ENCODE measurements at regions not wholly inside any gene's neighbourhood (a gene's known extent, or its start where the extent isn't known, plus 50 kb on each side); places are given as distances from the start of the nearest gene placed in this dataset.

GRCh38 chr13:99027661-99028425 lies 50.0 kb upstream of the DOCK9 start:
- Histone ChIP-seq H3K9me3 (ENCODE audit: insufficient read depth, low read length) (0 out of 2 replicates have a peak, but pooled peaks cover 2% of the 10 kb centered on the region), H3K4me2 (ENCODE audit: low read length) (no peak overlapping the region), H3K79me2 (ENCODE audit: low read length) (no peaks in the 10 kb centered on the region), H3K36me3 (replicated peaks; ENCODE audit: low read depth, low read length) (no peaks in the 10 kb centered on the region), H3K27ac (ENCODE audit: low read length) (no peak overlapping the region), H4K20me1 (ENCODE audit: insufficient read depth, low read length) (no peaks in the 10 kb centered on the region), H3K9ac (ENCODE audit: low read length) (no peak overlapping the region), H3K27me3 (ENCODE audit: low read depth, low read length) (no peaks in the 10 kb centered on the region), H3K4me1 (ENCODE audit: low read length) (0 out of 2 replicates have a peak, but pooled peaks cover 5% of the 10 kb centered on the region), H2AFZ (ENCODE audit: low read depth, low read length) (no peak overlapping the region), H3K4me3 (ENCODE audit: low read length) (no peak overlapping the region)
- no peak for TF ChIP-seq EZH2phosphoT487 (IDR thresholded peaks at IDR 0.05; ENCODE audit: low read depth)
- TF ChIP-seq, protein P1, sequence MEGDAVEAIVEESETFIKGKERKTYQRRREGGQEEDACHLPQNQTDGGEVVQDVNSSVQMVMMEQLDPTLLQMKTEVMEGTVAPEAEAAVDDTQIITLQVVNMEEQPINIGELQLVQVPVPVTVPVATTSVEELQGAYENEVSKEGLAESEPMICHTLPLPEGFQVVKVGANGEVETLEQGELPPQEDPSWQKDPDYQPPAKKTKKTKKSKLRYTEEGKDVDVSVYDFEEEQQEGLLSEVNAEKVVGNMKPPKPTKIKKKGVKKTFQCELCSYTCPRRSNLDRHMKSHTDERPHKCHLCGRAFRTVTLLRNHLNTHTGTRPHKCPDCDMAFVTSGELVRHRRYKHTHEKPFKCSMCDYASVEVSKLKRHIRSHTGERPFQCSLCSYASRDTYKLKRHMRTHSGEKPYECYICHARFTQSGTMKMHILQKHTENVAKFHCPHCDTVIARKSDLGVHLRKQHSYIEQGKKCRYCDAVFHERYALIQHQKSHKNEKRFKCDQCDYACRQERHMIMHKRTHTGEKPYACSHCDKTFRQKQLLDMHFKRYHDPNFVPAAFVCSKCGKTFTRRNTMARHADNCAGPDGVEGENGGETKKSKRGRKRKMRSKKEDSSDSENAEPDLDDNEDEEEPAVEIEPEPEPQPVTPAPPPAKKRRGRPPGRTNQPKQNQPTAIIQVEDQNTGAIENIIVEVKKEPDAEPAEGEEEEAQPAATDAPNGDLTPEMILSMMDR (IDR thresholded peaks at IDR 0.05; ENCODE audit: low read depth, low read length), result no peak

- TF ChIP-seq, protein P1 (IDR thresholded peaks at IDR 0.05; ENCODE audit: low read depth, low read length), result peak; percentile 68
- TF ChIP-seq EZH2phosphoT487 (IDR thresholded peaks at IDR 0.05; ENCODE audit: low read depth), result no peak
Observed at GRCh38 chr13:99028890-99029289, 51.0 kb upstream of the DOCK9 start.

DNA sequence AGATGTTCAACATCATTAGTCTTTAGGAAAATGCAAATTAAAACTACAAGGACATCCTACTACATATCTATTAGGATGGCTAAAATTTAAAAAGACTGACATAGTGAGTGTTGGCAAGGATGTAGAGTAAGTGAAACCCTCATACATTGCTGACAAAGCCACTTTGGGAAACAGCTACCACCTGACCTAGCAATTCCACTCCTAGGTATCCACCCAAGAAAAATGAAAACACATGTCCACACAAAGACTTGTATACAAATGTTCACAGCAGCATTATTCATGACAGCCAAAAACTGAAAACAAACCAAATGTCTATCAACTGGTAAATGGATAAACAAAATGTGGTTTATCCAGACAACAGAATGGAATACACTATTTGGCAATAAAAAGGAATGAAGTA lies 51.7 kb upstream of the DOCK9 start:
- H3K27me3 ChIP-seq (ENCODE audit: low read depth, low read length), result no peaks in the 10 kb centered on the region
- 0 out of 2 replicates have a peak, but pooled peaks cover 2% of the 10 kb centered on the region for H3K9me3 ChIP-seq (ENCODE audit: insufficient read depth, low read length)
- no peak overlapping the region for H3K9ac ChIP-seq (ENCODE audit: low read length)
- no peak overlapping the region for H3K4me2 ChIP-seq (ENCODE audit: low read length)
- H3K36me3 ChIP-seq (replicated peaks; ENCODE audit: low read depth, low read length), result no peaks in the 10 kb centered on the region
- H3K4me1 ChIP-seq (ENCODE audit: low read length), result no peaks in the 10 kb centered on the region
- no peaks in the 10 kb centered on the region for H3K79me2 ChIP-seq (ENCODE audit: low read length)
- H4K20me1 ChIP-seq (ENCODE audit: insufficient read depth, low read length), result no peaks in the 10 kb centered on the region
- no peak overlapping the region for H3K4me3 ChIP-seq (ENCODE audit: low read length)
- no peak overlapping the region for H3K27ac ChIP-seq (ENCODE audit: low read length)
- TF ChIP-seq, protein P1 (IDR thresholded peaks at IDR 0.05; ENCODE audit: low read depth, low read length), result no peak
- TF ChIP-seq EZH2phosphoT487 (IDR thresholded peaks at IDR 0.05; ENCODE audit: low read depth), result no peak
- H2AFZ ChIP-seq (ENCODE audit: low read depth, low read length), result no peak overlapping the region

More at GRCh38 chr13:99028890-99029289, 51.0 kb upstream of the DOCK9 start:
- Histone ChIP-seq H3K9ac (ENCODE audit: low read length) (no peak overlapping the region), H3K4me2 (ENCODE audit: low read length) (no peak overlapping the region), H3K79me2 (ENCODE audit: low read length) (no peaks in the 10 kb centered on the region), H4K20me1 (ENCODE audit: insufficient read depth, low read length) (no peaks in the 10 kb centered on the region), H3K36me3 (replicated peaks; ENCODE audit: low read depth, low read length) (no peaks in the 10 kb centered on the region), H3K27ac (ENCODE audit: low read length) (no peak overlapping the region), H3K27me3 (ENCODE audit: low read depth, low read length) (no peaks in the 10 kb centered on the region), H3K4me3 (ENCODE audit: low read length) (no peak overlapping the region), H3K4me1 (ENCODE audit: low read length) (no peaks in the 10 kb centered on the region), H3K9me3 (ENCODE audit: insufficient read depth, low read length) (0 out of 2 replicates have a peak, but pooled peaks cover 2% of the 10 kb centered on the region), H2AFZ (ENCODE audit: low read depth, low read length) (no peak overlapping the region)

DNA sequence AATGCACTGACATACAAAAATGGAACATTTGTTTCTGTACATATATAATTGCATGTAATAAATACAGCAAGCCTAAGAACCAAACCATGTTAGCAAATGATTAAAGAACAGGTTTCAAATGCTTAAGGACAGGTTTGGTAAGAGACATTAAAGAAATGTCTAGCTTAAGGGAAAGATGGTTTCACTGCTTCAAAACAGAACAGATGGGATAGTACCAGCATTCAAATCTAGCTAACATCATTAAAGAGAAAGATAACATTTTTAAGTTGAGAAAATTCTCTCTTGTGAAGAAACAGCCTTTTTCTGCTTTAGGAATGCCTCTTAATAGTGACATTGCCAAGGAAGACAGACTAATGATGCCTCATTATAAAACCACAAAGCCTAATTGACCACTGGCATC lies 52.5 kb upstream of the DOCK9 start:
- no peaks in the 10 kb centered on the region for H4K20me1 ChIP-seq (ENCODE audit: insufficient read depth, low read length)

More for the DNA sequence above, 52.5 kb upstream of the DOCK9 start:
- no peaks in the 10 kb centered on the region for H3K79me2 ChIP-seq (ENCODE audit: low read length)
- H3K4me2 ChIP-seq (ENCODE audit: low read length), result no peak overlapping the region
- H2AFZ ChIP-seq (ENCODE audit: low read depth, low read length), result no peak overlapping the region
- H3K9ac ChIP-seq (ENCODE audit: low read length), result no peak overlapping the region
- no peaks in the 10 kb centered on the region for H3K4me1 ChIP-seq (ENCODE audit: low read length)
- no peaks in the 10 kb centered on the region for H3K36me3 ChIP-seq (replicated peaks; ENCODE audit: low read depth, low read length)
- H3K27me3 ChIP-seq (ENCODE audit: low read depth, low read length), result no peaks in the 10 kb centered on the region
- H3K4me3 ChIP-seq (ENCODE audit: low read length), result no peak overlapping the region
- 0 out of 2 replicates have a peak, but pooled peaks cover 2% of the 10 kb centered on the region for H3K9me3 ChIP-seq (ENCODE audit: insufficient read depth, low read length)
- no peak for TF ChIP-seq EZH2phosphoT487 (IDR thresholded peaks at IDR 0.05; ENCODE audit: low read depth)
- TF ChIP-seq, protein P1 (IDR thresholded peaks at IDR 0.05; ENCODE audit: low read depth, low read length), result no peak
- H3K27ac ChIP-seq (ENCODE audit: low read length), result no peak overlapping the region

Data from OCI-LY3 (cell line).